ENCODE measurements at regions not wholly inside any gene's neighbourhood (a gene's known extent, or its start where the extent isn't known, plus 50 kb on each side); places are given as distances from the start of the nearest gene placed in this dataset.

DNA sequence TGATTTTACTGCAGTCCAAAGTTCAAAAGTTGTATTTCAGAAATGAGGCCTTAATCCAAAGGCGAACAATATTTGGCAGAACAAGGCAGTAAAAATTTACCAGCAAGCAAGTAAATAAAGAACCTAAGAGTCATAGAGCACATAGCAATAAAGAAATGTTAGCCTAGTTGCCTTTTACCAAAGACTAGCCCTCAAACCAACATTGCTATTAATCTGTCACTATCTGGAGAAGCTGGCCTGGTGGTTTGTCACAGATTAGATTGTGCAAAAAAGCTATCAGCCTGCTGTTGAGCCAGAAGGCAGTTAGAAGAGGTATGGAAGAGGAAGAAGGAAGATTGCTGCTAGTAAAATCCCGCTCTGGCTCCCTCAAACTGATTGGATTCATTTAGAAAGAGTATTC is 304.7 kb upstream of the KLF4 start:
- Histone ChIP-seq H3K27ac (no peak overlapping the region), H3K4me3 (no peak overlapping the region)
- TF ChIP-seq, protein P1, sequence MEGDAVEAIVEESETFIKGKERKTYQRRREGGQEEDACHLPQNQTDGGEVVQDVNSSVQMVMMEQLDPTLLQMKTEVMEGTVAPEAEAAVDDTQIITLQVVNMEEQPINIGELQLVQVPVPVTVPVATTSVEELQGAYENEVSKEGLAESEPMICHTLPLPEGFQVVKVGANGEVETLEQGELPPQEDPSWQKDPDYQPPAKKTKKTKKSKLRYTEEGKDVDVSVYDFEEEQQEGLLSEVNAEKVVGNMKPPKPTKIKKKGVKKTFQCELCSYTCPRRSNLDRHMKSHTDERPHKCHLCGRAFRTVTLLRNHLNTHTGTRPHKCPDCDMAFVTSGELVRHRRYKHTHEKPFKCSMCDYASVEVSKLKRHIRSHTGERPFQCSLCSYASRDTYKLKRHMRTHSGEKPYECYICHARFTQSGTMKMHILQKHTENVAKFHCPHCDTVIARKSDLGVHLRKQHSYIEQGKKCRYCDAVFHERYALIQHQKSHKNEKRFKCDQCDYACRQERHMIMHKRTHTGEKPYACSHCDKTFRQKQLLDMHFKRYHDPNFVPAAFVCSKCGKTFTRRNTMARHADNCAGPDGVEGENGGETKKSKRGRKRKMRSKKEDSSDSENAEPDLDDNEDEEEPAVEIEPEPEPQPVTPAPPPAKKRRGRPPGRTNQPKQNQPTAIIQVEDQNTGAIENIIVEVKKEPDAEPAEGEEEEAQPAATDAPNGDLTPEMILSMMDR (IDR thresholded peaks at IDR 0.05) = no peak
- no peak for DNase-seq (ENCODE audit: low spot score)

- Histone ChIP-seq H3K27ac (no peak overlapping the region), H3K4me3 (no peak overlapping the region)
- no peak for DNase-seq (ENCODE audit: low spot score)
- TF ChIP-seq, protein P1 (IDR thresholded peaks at IDR 0.05) = no peak
These were observed 304.0 kb upstream of the KLF4 start for GRCh38 chr9:107793541-107793940.

DNA sequence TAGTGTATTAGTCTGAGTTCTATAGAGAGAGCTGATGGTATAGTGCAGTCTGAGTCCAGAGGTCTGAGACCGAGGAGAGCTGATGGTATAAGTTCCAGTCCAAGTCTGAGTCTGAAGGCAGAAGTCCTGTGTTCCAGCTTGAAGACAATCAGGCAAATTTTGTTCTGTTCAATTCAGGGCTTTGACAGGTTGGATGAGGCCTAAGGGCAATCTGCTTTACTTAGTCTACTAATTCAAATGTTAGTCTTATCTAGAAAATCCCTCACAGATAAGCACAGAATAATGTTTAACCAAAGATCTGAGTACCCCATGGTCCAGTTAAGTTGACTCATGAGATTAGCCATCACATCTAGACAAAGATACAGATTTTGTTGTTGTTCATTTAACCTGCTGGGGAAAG is 303.0 kb upstream of the KLF4 start:
- H3K27ac ChIP-seq = no peak overlapping the region
- no peak overlapping the region for H3K4me3 ChIP-seq
- TF ChIP-seq, protein P1 (IDR thresholded peaks at IDR 0.05) = no peak
- no peak for DNase-seq (ENCODE audit: low spot score)

- no peak for DNase-seq (ENCODE audit: low spot score)
- Histone ChIP-seq H3K27ac (no peak overlapping the region), H3K4me3 (no peak overlapping the region)
- TF ChIP-seq, protein P1 (IDR thresholded peaks at IDR 0.05) = no peak
These were observed 302.4 kb upstream of the KLF4 start for GRCh38 chr9:107792006-107792405.

GRCh38 chr9:107789001-107789700 is 299.6 kb upstream of the KLF4 start:
- no peak for DNase-seq (ENCODE audit: low spot score)
- Histone ChIP-seq H3K4me3 (no peak overlapping the region), H3K27ac (no peak overlapping the region)
- TF ChIP-seq, protein P1 (IDR thresholded peaks at IDR 0.05) = no peak

DNA sequence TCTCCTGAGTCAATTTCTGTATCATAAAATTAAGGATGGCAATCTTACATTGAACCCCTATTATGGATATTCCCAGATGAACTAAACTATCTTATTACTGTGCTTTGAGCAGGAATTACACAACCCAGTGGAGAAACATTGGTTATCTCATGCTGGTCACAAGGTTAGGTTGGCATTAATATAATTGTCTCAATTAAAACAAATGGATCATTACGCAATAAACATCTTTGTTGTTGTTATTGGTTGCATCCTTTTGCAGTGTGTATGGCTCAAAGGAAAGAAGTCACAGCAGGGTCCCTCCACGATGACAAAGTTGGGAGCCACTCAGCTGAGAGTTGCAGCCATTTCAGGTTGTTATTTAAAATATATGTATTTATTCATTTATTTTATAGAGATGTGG is 297.0 kb upstream of the KLF4 start:
- no peak overlapping the region for H3K27ac ChIP-seq
- H3K4me3 ChIP-seq = no peak overlapping the region
- no peak for DNase-seq (ENCODE audit: low spot score)
- TF ChIP-seq, protein P1 (IDR thresholded peaks at IDR 0.05) = no peak

- TF ChIP-seq, protein P1 (IDR thresholded peaks at IDR 0.05) = no peak
- no peak overlapping the region for H3K27ac ChIP-seq
- H3K4me3 ChIP-seq = no peak overlapping the region
- no peak for DNase-seq (ENCODE audit: low spot score)
These were observed 294.8 kb upstream of the KLF4 start for GRCh38 chr9:107784235-107784958.
